ENCODE measurements at regions not wholly inside any gene's neighbourhood (a gene's known extent, or its start where the extent isn't known, plus 50 kb on each side); places are given as distances from the start of the nearest gene placed in this dataset.

DNA sequence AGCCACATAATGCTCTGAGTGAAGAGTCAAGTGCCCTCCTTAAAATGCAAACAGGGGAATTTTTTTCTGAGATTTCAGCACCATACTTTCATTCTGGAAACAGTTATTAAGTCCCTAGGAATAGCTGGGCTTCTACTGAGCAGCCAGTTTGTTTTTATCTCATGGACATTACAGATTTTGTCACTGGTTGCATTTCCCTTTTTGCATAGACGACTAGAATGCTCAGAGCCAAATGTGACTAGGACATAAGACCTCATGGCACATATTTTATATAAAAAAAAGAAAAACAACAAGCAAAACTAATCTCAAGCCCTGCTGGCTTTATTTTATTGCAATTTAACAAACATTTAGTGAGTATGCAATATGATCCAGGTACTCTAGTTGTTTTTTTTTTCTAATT is 112.7 kb upstream of the NANOGP8 start:
- no peaks in the 10 kb centered on the region for H3K27me3 ChIP-seq (ENCODE audit: insufficient read depth, low read length)
- H3K4me2 ChIP-seq (ENCODE audit: insufficient read depth, insufficient read length, low read length) = no peak overlapping the region
- no peak overlapping the region for H3K14ac ChIP-seq (ENCODE audit: insufficient read depth, low read length)
- peaks cover 10 to 17% of the 10 kb centered on the region in 2 experiments for H3K4me1 Mint-ChIP-seq
- H3K18ac ChIP-seq (ENCODE audit: insufficient read length, low read depth, low read length) = no peak overlapping the region
- H2BK15ac ChIP-seq (ENCODE audit: low read depth, low read length) = no peak overlapping the region
- H3K23ac ChIP-seq (ENCODE audit: insufficient read length, low read depth, low read length) = no peak overlapping the region
- no peak overlapping the region for H3K56ac ChIP-seq (ENCODE audit: insufficient read length, low read depth, low read length)
- H3K4ac ChIP-seq (ENCODE audit: low read depth, low read length) = no peak overlapping the region
- peaks cover 0 to 2% (median under 1%) of the 10 kb centered on the region in 3 experiments; a peak in 3 of 7 replicates for H3K36me3 Mint-ChIP-seq (ENCODE audit: insufficient read depth in 1 of 3, low read depth in 3 of 3)
- H3K9me3 Mint-ChIP-seq = peaks cover 1 to 4% of the 10 kb centered on the region in 2 experiments; a peak in 3 of 5 replicates
- H2AFZ ChIP-seq (ENCODE audit: low read length) = no peak overlapping the region
- no peak overlapping the region for H2BK120ac ChIP-seq (ENCODE audit: low read depth, low read length, poor library complexity, severe bottlenecking)
- no peak overlapping the region for H3K9ac ChIP-seq (ENCODE audit: extremely low read depth, insufficient read length, low read length)
- H3K79me2 ChIP-seq (ENCODE audit: insufficient read depth, low read length) = no peaks in the 10 kb centered on the region
- no peak overlapping the region for H3T11ph ChIP-seq (ENCODE audit: low read length)
- no peak overlapping the region for H4K8ac ChIP-seq (replicated peaks; ENCODE audit: insufficient read length, low read depth, low read length)
- peaks cover 4% of the 10 kb centered on the region; the same call in 1 of the 2 replicates for H3K4me1 ChIP-seq (ENCODE audit: insufficient read depth, low read length)
- no peak overlapping the region for H2BK12ac ChIP-seq (ENCODE audit: insufficient read length, low read depth, low read length)
- no peak overlapping the region for H2BK20ac ChIP-seq (ENCODE audit: low read depth, low read length, poor library complexity, severe bottlenecking)
- H3K27me3 Mint-ChIP-seq (ENCODE audit: low read depth) = no peaks in the 10 kb centered on the region; the same call in 1 of the 2 replicates
- H4K20me1 ChIP-seq (ENCODE audit: control insufficient read depth, insufficient read depth, insufficient read length) = no peaks in the 10 kb centered on the region
- DNase-seq = no peak
- no CpG with 5 or more reads among the region's 1 CpG for WGBS (ENCODE audit: extremely low coverage, insufficient read length, low lambda C conversion rate)
- H2AK5ac ChIP-seq (ENCODE audit: insufficient read length, low read length) = no peak overlapping the region
- TF ChIP-seq, protein P1, sequence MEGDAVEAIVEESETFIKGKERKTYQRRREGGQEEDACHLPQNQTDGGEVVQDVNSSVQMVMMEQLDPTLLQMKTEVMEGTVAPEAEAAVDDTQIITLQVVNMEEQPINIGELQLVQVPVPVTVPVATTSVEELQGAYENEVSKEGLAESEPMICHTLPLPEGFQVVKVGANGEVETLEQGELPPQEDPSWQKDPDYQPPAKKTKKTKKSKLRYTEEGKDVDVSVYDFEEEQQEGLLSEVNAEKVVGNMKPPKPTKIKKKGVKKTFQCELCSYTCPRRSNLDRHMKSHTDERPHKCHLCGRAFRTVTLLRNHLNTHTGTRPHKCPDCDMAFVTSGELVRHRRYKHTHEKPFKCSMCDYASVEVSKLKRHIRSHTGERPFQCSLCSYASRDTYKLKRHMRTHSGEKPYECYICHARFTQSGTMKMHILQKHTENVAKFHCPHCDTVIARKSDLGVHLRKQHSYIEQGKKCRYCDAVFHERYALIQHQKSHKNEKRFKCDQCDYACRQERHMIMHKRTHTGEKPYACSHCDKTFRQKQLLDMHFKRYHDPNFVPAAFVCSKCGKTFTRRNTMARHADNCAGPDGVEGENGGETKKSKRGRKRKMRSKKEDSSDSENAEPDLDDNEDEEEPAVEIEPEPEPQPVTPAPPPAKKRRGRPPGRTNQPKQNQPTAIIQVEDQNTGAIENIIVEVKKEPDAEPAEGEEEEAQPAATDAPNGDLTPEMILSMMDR (conservative IDR thresholded peaks at IDR 0.05) = no peak
- no peak overlapping the region for H4K5ac ChIP-seq (ENCODE audit: insufficient read length, low read depth, low read length)
- H3K79me1 ChIP-seq (ENCODE audit: insufficient read depth, low read depth, low read length, poor library complexity, severe bottlenecking) = no peaks in the 10 kb centered on the region
- H3K23me2 ChIP-seq (ENCODE audit: insufficient read length, low read depth, low read length, poor library complexity, severe bottlenecking) = no peaks in the 10 kb centered on the region
- no peak overlapping the region for H3K27ac ChIP-seq (ENCODE audit: insufficient read length, low read depth, low read length)
- no peaks in the 10 kb centered on the region for H3K9me3 ChIP-seq (ENCODE audit: control insufficient read depth, low read depth, low read length)
- no peak overlapping the region for H3K4me3 Mint-ChIP-seq
- H4K91ac ChIP-seq (ENCODE audit: insufficient read length, low read depth, low read length) = no peak overlapping the region
- no peak overlapping the region for H2BK5ac ChIP-seq (ENCODE audit: insufficient read length, low read length)
- no peak overlapping the region for H3K27ac Mint-ChIP-seq
